GM12878 (cell line): ENCODE measurements at regions not wholly inside any gene's neighbourhood (a gene's known extent, or its start where the extent isn't known, plus 50 kb on each side); places are given as distances from the start of the nearest gene placed in this dataset.

ENCODE experiments used
- ATF3 ChIP-seq: IDR thresholded peaks from 2 replicates; pipeline ENCODE4 v1.6.1; 2011; ENCODE audit warnings: low read depth, mild to moderate bottlenecking, low read length, moderate library complexity, borderline replicate concordance; ENCODE audit errors: extremely low read depth
- CTCF ChIP-seq, 3 experiments: IDR thresholded peaks in 2 of 3; conservative IDR thresholded peaks in 1 of 3; 2 replicates each; pipeline ENCODE4 v1.5.1; 2011; ENCODE audit warnings: low read depth in 3 of 3, low read length in 3 of 3, mild to moderate bottlenecking in 3 of 3, control low read depth in 2 of 3, moderate library complexity in 2 of 3, inconsistent platforms in 1 of 3, mixed read lengths in 1 of 3; ENCODE audit not compliant: control insufficient read depth in 2 of 3, insufficient read depth in 1 of 3; ENCODE audit errors: extremely low read depth in 1 of 3
- EZH2 ChIP-seq: IDR thresholded peaks from 2 replicates; pipeline ENCODE4 v1.6.1; 2012; ENCODE audit warnings: low read depth, mild to moderate bottlenecking, control low read depth, inconsistent platforms, low read length, borderline replicate concordance; ENCODE audit not compliant: control insufficient read depth
- MTA2 ChIP-seq: fragments of 450-650 bp; IDR thresholded peaks from 2 replicates; pipeline ENCODE4 v1.6.1; 2016; ENCODE audit warnings: low read depth, mild to moderate bottlenecking, moderate library complexity
- PKNOX1 ChIP-seq: fragments of 450-650 bp; IDR thresholded peaks from 2 replicates; pipeline ENCODE4 v1.6.1; 2016; ENCODE audit warnings: mild to moderate bottlenecking
- TCF7 ChIP-seq: IDR thresholded peaks from 2 replicates; pipeline ENCODE4 v1.6.1; 2014; ENCODE audit warnings: antibody characterized with exemption, borderline replicate concordance

- TF ChIP-seq EZH2 (no peak), ATF3 (no peak), TCF7 (no peak), PKNOX1 (no peak), CTCF (IDR thresholded peaks at IDR 0.05 in 2 of 3, conservative IDR thresholded peaks at IDR 0.05 in 1 of 3; ENCODE audit: control insufficient read depth in 2 of 3, extremely low read depth in 1 of 3, insufficient read depth in 1 of 3, low read depth in 3 of 3, low read length in 3 of 3) (no peak), MTA2 (no peak)
These were observed 336.2 kb upstream of the TPM1 start for GRCh38 chr15:62706317-62706716.
